Upper lobe of left lung (tissue), 6 donors: ENCODE measurements at regions not wholly inside any gene's neighbourhood (a gene's known extent, or its start where the extent isn't known, plus 50 kb on each side); places are given as distances from the start of the nearest gene placed in this dataset.

ENCODE experiments used
- ATAC-seq, 2 donors: fragments of 200-7000 bp; cut with Tn5 transposase; one replicate each; pipeline ENCODE4 v1.9.1; 2022; ENCODE audit warnings: mild to moderate bottlenecking in 2 of 2, moderate library complexity in 2 of 2; ENCODE audit not compliant: low FRiP score in 2 of 2
- DNase-seq, 2 donors: peaks; one replicate each; pipeline ENCODE4 v3.0.0-alpha.2; 2019 to 2020
- H3K27ac ChIP-seq, 4 donors: fragments of 200-600 bp; sonication (generic); one replicate each; pipeline ENCODE4 v1.5.1; 2016 to 2019
- H3K27me3 ChIP-seq, 4 donors: fragments of 200-600 bp; sonication (generic); one replicate each; pipeline ENCODE4 v1.5.1; 2017 to 2019
- H3K36me3 ChIP-seq, 4 donors: fragments of 200-600 bp; sonication (generic); one replicate each; pipeline ENCODE4 v1.5.1; 2016 to 2019
- H3K4me1 ChIP-seq, 4 donors: fragments of 200-600 bp; sonication (generic); one replicate each; pipeline ENCODE4 v1.5.1; 2018 to 2019
- H3K4me3 ChIP-seq, 4 donors: fragments of 200-600 bp; sonication (generic); one replicate each; pipeline ENCODE4 v1.5.1; 2017 to 2019; ENCODE audit warnings: mild to moderate bottlenecking in 2 of 4, moderate library complexity in 1 of 4
- H3K9me3 ChIP-seq, 4 donors: fragments of 200-600 bp; sonication (generic); one replicate each; pipeline ENCODE4 v1.5.1; 2018 to 2019
- EP300 ChIP-seq, 4 donors: sonication (generic); formaldehyde crosslinking; IDR thresholded peaks; one replicate each; pipeline ENCODE4 v1.5.1; 2017; ENCODE audit warnings: antibody characterized with exemption in 4 of 4, control low read depth in 2 of 4
- POLR2A ChIP-seq, 4 donors: fragments of 450-650 bp; IDR thresholded peaks; one replicate each; pipeline ENCODE4 v1.5.1; 2016 to 2017; ENCODE audit warnings: antibody characterized with exemption in 4 of 4, mild to moderate bottlenecking in 2 of 4
- POLR2AphosphoS5 ChIP-seq, 2 donors: sonication (generic); formaldehyde crosslinking; IDR thresholded peaks; one replicate each; pipeline ENCODE4 v1.5.1; 2017; ENCODE audit warnings: antibody characterized with exemption in 2 of 2
- WGBS, 2 donors: methylation state at CpG; one replicate each; pipeline ENCODE4 v1.1.5; 2017 to 2018; 5-methylcytosine and 5-hydroxymethylcytosine counted together
- TF ChIP-seq, protein P1 (sequence below), 6 experiments: fragments of 450-650 bp in 4 of 6; fragments of 200-600 bp in 2 of 6; sonication (generic) in 2 of 6; IDR thresholded peaks; one replicate each; pipeline ENCODE4 v1.5.1; 2016 to 2019; ENCODE audit warnings: antibody characterized with exemption in 6 of 6
- donor health status: DM: no; HTN: no; CAD: no; lungs with moderate emphysema.
- donor health status: DM: no; HTN: yes; CAD: no; lungs with severe emphysema.

DNA sequence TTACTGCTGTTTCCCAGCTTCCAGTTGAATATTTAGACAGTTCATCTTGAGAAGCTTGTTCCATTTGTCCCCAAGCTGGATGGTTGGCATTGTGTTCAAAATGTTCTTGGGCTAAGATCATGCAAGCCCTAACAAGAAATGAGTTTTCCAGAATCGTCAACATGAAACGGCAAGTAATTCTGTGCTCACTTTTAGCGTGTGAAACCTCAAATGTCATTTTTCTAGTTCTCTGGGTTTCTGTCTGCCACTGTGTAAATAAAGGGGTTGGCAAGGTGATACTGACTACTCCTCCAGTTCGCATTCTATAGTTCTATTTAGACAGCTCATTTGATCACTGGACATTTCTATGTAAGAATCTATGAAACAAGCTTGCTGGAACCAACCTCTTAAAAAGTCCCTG lies 194.0 kb downstream of the AHR start:
- Histone ChIP-seq H3K9me3 (no peaks in the 10 kb centered on the region), H3K4me3 (no peak overlapping the region), H3K27me3 (no peaks in the 10 kb centered on the region), H3K36me3 (no peaks in the 10 kb centered on the region), H3K4me1 (no peaks in the 10 kb centered on the region), H3K27ac (no peak overlapping the region)
- ATAC-seq: no peak
- DNase-seq: no peak
- WGBS, 2 donors: 75% methylated on average over 4 of the region's 4 CpGs
- no peak for TF ChIP-seq EP300 (IDR thresholded peaks at IDR 0.05)
- no peak for TF ChIP-seq POLR2A (IDR thresholded peaks at IDR 0.05)
- TF ChIP-seq, protein P1, sequence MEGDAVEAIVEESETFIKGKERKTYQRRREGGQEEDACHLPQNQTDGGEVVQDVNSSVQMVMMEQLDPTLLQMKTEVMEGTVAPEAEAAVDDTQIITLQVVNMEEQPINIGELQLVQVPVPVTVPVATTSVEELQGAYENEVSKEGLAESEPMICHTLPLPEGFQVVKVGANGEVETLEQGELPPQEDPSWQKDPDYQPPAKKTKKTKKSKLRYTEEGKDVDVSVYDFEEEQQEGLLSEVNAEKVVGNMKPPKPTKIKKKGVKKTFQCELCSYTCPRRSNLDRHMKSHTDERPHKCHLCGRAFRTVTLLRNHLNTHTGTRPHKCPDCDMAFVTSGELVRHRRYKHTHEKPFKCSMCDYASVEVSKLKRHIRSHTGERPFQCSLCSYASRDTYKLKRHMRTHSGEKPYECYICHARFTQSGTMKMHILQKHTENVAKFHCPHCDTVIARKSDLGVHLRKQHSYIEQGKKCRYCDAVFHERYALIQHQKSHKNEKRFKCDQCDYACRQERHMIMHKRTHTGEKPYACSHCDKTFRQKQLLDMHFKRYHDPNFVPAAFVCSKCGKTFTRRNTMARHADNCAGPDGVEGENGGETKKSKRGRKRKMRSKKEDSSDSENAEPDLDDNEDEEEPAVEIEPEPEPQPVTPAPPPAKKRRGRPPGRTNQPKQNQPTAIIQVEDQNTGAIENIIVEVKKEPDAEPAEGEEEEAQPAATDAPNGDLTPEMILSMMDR (IDR thresholded peaks at IDR 0.05): no peak
- TF ChIP-seq POLR2AphosphoS5 (IDR thresholded peaks at IDR 0.05): no peak

DNA sequence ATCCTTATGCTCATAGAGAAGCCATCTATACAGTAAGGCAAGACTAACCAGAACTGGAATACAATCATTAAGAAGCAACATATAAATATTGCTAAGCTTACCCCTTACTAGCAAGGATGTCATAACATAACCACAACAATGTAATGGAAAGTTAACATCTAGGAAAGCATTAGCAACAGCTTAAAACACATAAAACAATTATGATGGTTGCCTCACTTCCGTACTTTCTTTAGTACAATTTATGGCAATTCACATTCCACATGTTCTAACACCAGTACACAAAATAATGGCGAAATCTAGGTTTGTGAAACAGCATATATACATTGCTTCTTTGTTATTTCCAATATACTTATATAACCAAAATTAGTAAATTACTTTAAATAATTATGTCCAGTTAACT lies 195.0 kb downstream of the AHR start:
- no peak for ATAC-seq
- 93 to 97% methylated on average over 2 of the region's 2 CpGs for WGBS, 2 donors

DNA sequence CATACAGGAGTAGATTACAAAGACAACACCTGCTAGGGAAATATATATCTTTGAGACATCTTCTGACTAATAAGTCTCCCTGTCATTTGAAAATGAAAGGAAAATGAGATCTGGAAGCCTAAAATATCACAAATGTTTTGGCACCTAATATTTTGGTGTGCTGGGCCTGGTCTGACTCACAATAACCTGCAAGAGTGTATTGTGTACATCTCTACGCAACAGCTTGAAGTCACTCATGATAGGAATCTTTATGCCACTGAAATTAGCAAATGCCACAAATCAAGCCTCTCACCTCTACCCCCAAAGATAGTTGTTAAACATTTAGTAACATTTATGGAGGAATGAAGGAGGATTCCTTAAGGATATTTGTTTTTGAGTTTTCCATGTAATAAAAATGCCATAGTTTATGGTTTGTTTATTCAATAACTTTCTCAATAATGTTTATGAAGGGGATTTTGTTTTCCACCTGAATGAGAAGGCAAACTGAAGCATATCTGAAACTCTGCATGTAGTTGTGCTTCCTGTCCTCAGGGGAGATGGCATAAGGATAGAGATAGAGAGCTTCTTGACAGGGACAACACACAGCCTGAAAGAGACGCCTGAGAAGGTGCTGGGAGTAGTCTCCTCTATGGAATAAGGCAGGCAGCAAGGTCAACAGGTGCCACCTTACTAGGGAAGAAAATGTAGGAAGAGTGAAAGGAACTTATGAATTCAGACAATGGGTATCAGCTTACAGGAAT lies 197.4 kb downstream of the AHR start:
- H3K4me1 ChIP-seq: no peaks in the 10 kb centered on the region
- 84 to 93% methylated on average over 2 of the region's 2 CpGs for WGBS, 2 donors
- TF ChIP-seq, protein P1 (IDR thresholded peaks at IDR 0.05): no peak
- TF ChIP-seq POLR2A (IDR thresholded peaks at IDR 0.05) (no peak), EP300 (IDR thresholded peaks at IDR 0.05) (no peak), POLR2AphosphoS5 (IDR thresholded peaks at IDR 0.05) (no peak)

More for the DNA sequence above, 195.0 kb downstream of the AHR start:
- no peaks in the 10 kb centered on the region for H3K4me1 ChIP-seq
- no peak overlapping the region for H3K4me3 ChIP-seq
- H3K9me3 ChIP-seq: no peaks in the 10 kb centered on the region
- DNase-seq: no peak
- TF ChIP-seq, protein P1 (IDR thresholded peaks at IDR 0.05): no peak
- TF ChIP-seq POLR2AphosphoS5 (IDR thresholded peaks at IDR 0.05): no peak
- no peak for TF ChIP-seq EP300 (IDR thresholded peaks at IDR 0.05)
- no peak for TF ChIP-seq POLR2A (IDR thresholded peaks at IDR 0.05)
- no peaks in the 10 kb centered on the region for H3K36me3 ChIP-seq
- no peak overlapping the region for H3K27ac ChIP-seq
- H3K27me3 ChIP-seq: no peaks in the 10 kb centered on the region

DNA sequence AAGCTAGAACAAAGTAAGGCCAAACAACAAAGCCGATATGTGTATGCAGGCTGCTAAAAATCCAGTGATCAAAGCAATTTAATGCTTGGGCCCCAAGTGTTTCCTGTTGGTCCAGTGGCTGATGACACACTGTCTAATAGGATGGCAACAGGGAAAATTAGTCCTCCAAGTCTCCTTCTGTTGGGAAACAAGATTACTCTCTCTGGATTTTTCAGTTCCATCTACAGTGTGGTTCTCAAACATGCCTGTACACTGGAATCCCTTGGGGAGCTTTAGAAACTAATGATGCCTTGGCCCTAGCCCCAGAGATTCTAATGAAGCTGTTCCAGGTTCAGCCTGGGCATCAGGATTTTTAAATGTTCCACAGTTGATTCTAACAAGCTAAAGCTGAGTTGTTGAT lies 198.7 kb downstream of the AHR start:
- DNase-seq: no peak
- WGBS, 2 donors: 87 to 100% methylated on average over 1 of the region's 1 CpG
- ATAC-seq: no peak
- H3K9me3 ChIP-seq: no peaks in the 10 kb centered on the region
- TF ChIP-seq POLR2AphosphoS5 (IDR thresholded peaks at IDR 0.05) (no peak), EP300 (IDR thresholded peaks at IDR 0.05) (no peak), POLR2A (IDR thresholded peaks at IDR 0.05) (no peak)
- TF ChIP-seq, protein P1 (IDR thresholded peaks at IDR 0.05): no peak
- no peaks in the 10 kb centered on the region for H3K36me3 ChIP-seq
- peaks cover 0 to 4% (median under 1%) of the 10 kb centered on the region in 4 donors for H3K4me1 ChIP-seq
- H3K4me3 ChIP-seq: no peak overlapping the region
- no peaks in the 10 kb centered on the region for H3K27me3 ChIP-seq
- no peak overlapping the region for H3K27ac ChIP-seq

More for the DNA sequence above, 197.4 kb downstream of the AHR start:
- no peaks in the 10 kb centered on the region for H3K27me3 ChIP-seq
- H3K9me3 ChIP-seq: no peaks in the 10 kb centered on the region
- H3K27ac ChIP-seq: no peak overlapping the region
- no peak for DNase-seq
- no peak for ATAC-seq
- no peak overlapping the region for H3K4me3 ChIP-seq
- H3K36me3 ChIP-seq: no peaks in the 10 kb centered on the region
